Trophoblast cell (in vitro differentiated cells and primary cell): ENCODE measurements at regions not wholly inside any gene's neighbourhood (a gene's known extent, or its start where the extent isn't known, plus 50 kb on each side); places are given as distances from the start of the nearest gene placed in this dataset.

Experiments
- DNase-seq, 2 donors: peaks; one replicate each; pipeline ENCODE4 v3.0.0-alpha.2; 2016
- H2AFZ ChIP-seq: 2 replicates; pipeline ENCODE4 v1.6.1; 2013; ENCODE audit warnings: low read length, moderate library complexity, mild to moderate bottlenecking; ENCODE audit not compliant: insufficient read depth, poor library complexity
- H2AK5ac ChIP-seq: 2 replicates; pipeline ENCODE4 v1.6.1; 2013; ENCODE audit warnings: mild to moderate bottlenecking, low read length
- H2BK120ac ChIP-seq: 2 replicates; pipeline ENCODE4 v1.6.1; 2013; ENCODE audit warnings: low read length, mild to moderate bottlenecking, moderate library complexity; ENCODE audit not compliant: insufficient read depth, poor library complexity
- H2BK12ac ChIP-seq: 2 replicates; pipeline ENCODE4 v1.6.1; 2013; ENCODE audit warnings: mild to moderate bottlenecking, low read length, moderate library complexity
- H2BK5ac ChIP-seq: 2 replicates; pipeline ENCODE4 v1.6.1; 2013; ENCODE audit warnings: low read length, low read depth, moderate library complexity, mild to moderate bottlenecking; ENCODE audit not compliant: poor library complexity
- H3K14ac ChIP-seq: 2 replicates; pipeline ENCODE4 v1.6.1; 2013; ENCODE audit warnings: mild to moderate bottlenecking, low read length
- H3K18ac ChIP-seq: 2 replicates; pipeline ENCODE4 v1.6.1; 2013; ENCODE audit warnings: mild to moderate bottlenecking, low read length
- H3K23ac ChIP-seq: 2 replicates; pipeline ENCODE4 v1.6.1; 2013; ENCODE audit warnings: low read length
- H3K27ac ChIP-seq: 2 replicates; pipeline ENCODE4 v1.5.1; 2013; ENCODE audit warnings: low read depth, mild to moderate bottlenecking, inconsistent platforms, low read length, moderate library complexity
- H3K27me3 ChIP-seq: 2 replicates; pipeline ENCODE4 v1.6.1; 2013; ENCODE audit warnings: inconsistent platforms, mild to moderate bottlenecking, low read length, moderate library complexity; ENCODE audit not compliant: insufficient read depth
- H3K36me3 ChIP-seq, 2 experiments: 1 replicate in 1 of 2; 2 replicates in 1 of 2; pipeline ENCODE4 v1.6.1; 2013; ENCODE audit warnings: low read length in 2 of 2, mild to moderate bottlenecking in 2 of 2, moderate library complexity in 1 of 2; ENCODE audit not compliant: insufficient read depth in 2 of 2, control insufficient read depth in 1 of 2
- H3K4ac ChIP-seq: 2 replicates; pipeline ENCODE4 v1.6.1; 2013; ENCODE audit warnings: low read depth, mild to moderate bottlenecking, low read length, moderate library complexity
- H3K4me1 ChIP-seq, 2 experiments: 1 replicate in 1 of 2; 2 replicates in 1 of 2; pipeline ENCODE4 v1.6.1; 2013; ENCODE audit warnings: low read length in 2 of 2, mild to moderate bottlenecking in 2 of 2, moderate library complexity in 1 of 2; ENCODE audit not compliant: insufficient read depth in 2 of 2, control insufficient read depth in 1 of 2
- H3K4me2 ChIP-seq: 2 replicates; pipeline ENCODE4 v1.6.1; 2013; ENCODE audit warnings: inconsistent platforms, mild to moderate bottlenecking, low read length, moderate library complexity
- H3K4me3 ChIP-seq: 2 replicates; pipeline ENCODE4 v1.5.1; 2013; ENCODE audit warnings: mild to moderate bottlenecking, low read depth, low read length, inconsistent platforms
- H3K79me1 ChIP-seq: one replicate; pipeline ENCODE4 v1.6.1; 2013; ENCODE audit warnings: low read length
- H3K79me2 ChIP-seq: 2 replicates; pipeline ENCODE4 v1.6.1; 2013; ENCODE audit warnings: low read length, mild to moderate bottlenecking; ENCODE audit not compliant: control insufficient read depth, insufficient read depth, poor library complexity
- H3K9ac ChIP-seq: 2 replicates; pipeline ENCODE4 v1.6.1; 2013; ENCODE audit warnings: mild to moderate bottlenecking, low read length
- H3K9me3 ChIP-seq: 2 replicates; pipeline ENCODE4 v1.6.1; 2013; ENCODE audit warnings: low read depth, mild to moderate bottlenecking, control low read depth, inconsistent platforms, low read length; ENCODE audit not compliant: insufficient read depth
- H4K12ac ChIP-seq: 2 replicates; pipeline ENCODE4 v1.6.1; 2013; ENCODE audit warnings: low read depth, mild to moderate bottlenecking, low read length, moderate library complexity
- H4K8ac ChIP-seq: 2 replicates; pipeline ENCODE4 v1.6.1; 2013; ENCODE audit warnings: low read depth, mild to moderate bottlenecking, low read length, moderate library complexity
- H4K91ac ChIP-seq: one replicate; pipeline ENCODE4 v1.6.1; 2013; ENCODE audit warnings: low read depth, mild to moderate bottlenecking, low read length, moderate library complexity
- WGBS: extraction: QIAGEN DNeasy Blood & Tissue Kit; methylation state at CpG from one replicate; pipeline ENCODE4 v1.1.7; 2013; ENCODE audit warnings: missing lambda C conversion rate; ENCODE audit not compliant: insufficient read length, insufficient coverage; ENCODE audit errors: extremely low coverage; 5-methylcytosine and 5-hydroxymethylcytosine counted together

GRCh38 chr10:4485636-4486035 is 340.4 kb upstream of the AKR1E2 start:
- no peak overlapping the region for H3K27ac ChIP-seq
- no peak overlapping the region for H3K4me2 ChIP-seq
- WGBS = no CpG with 5 or more reads among the region's 3 CpGs
- no peak overlapping the region for H3K4me3 ChIP-seq
- H3K4ac ChIP-seq = no peak overlapping the region
- no peak overlapping the region for H4K8ac ChIP-seq
- no peak overlapping the region for H2AK5ac ChIP-seq
- H3K36me3 ChIP-seq = no peaks in the 10 kb centered on the region
- H2BK5ac ChIP-seq = no peak overlapping the region
- no peak for DNase-seq
- H3K9me3 ChIP-seq = no peaks in the 10 kb centered on the region
- H3K9ac ChIP-seq = no peak overlapping the region
- no peak overlapping the region for H3K23ac ChIP-seq
- H3K14ac ChIP-seq = no peak overlapping the region
- no peak overlapping the region for H4K91ac ChIP-seq
- H3K18ac ChIP-seq = no peak overlapping the region
- H3K4me1 ChIP-seq = no peaks in the 10 kb centered on the region
- H4K12ac ChIP-seq = no peak overlapping the region
- H2AFZ ChIP-seq = no peak overlapping the region
- no peaks in the 10 kb centered on the region for H3K27me3 ChIP-seq
- no peaks in the 10 kb centered on the region for H3K79me1 ChIP-seq
- H3K79me2 ChIP-seq = no peaks in the 10 kb centered on the region
- no peak overlapping the region for H2BK12ac ChIP-seq
- no peak overlapping the region for H2BK120ac ChIP-seq

DNA sequence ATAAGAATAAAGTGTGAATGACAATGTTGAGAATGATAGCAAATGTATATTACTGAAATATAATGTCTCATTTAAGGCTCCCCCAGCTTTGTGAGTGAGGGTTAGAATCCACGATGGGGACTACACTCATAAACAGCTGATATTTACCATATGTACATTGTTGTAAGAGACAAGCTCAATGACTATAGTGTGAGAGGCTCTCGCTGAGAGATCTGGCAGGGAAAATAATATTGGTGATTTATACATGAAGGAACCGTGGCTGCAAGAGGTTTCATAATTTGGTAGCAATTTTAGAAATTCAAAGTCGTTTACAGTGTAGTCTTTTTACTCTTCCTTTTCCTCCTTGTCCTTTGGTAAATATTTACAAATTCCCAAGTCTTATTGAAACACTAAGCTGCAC is 342.2 kb upstream of the AKR1E2 start:
- no peak for DNase-seq
- no peak overlapping the region for H2BK12ac ChIP-seq
- no peak overlapping the region for H3K4ac ChIP-seq
- no peak overlapping the region for H4K12ac ChIP-seq
- H3K18ac ChIP-seq = no peak overlapping the region
- no peaks in the 10 kb centered on the region for H3K79me1 ChIP-seq
- no peaks in the 10 kb centered on the region for H3K4me1 ChIP-seq
- H3K9ac ChIP-seq = no peak overlapping the region
- no peak overlapping the region for H4K91ac ChIP-seq
- H3K79me2 ChIP-seq = no peaks in the 10 kb centered on the region
- no CpG with 5 or more reads among the region's 4 CpGs for WGBS
- H3K4me3 ChIP-seq = no peak overlapping the region
- H3K14ac ChIP-seq = no peak overlapping the region
- H4K8ac ChIP-seq = no peak overlapping the region
- no peaks in the 10 kb centered on the region for H3K27me3 ChIP-seq
- no peaks in the 10 kb centered on the region for H3K9me3 ChIP-seq
- no peak overlapping the region for H3K23ac ChIP-seq
- H2BK5ac ChIP-seq = no peak overlapping the region
- H2BK120ac ChIP-seq = no peak overlapping the region
- no peak overlapping the region for H2AFZ ChIP-seq
- no peak overlapping the region for H3K4me2 ChIP-seq
- no peak overlapping the region for H2AK5ac ChIP-seq
- no peaks in the 10 kb centered on the region for H3K36me3 ChIP-seq
- no peak overlapping the region for H3K27ac ChIP-seq

- Histone ChIP-seq H3K79me2 (no peaks in the 10 kb centered on the region), H3K14ac (no peak overlapping the region), H3K4ac (no peak overlapping the region), H2BK12ac (no peak overlapping the region), H4K8ac (no peak overlapping the region), H3K36me3 (no peaks in the 10 kb centered on the region), H3K4me2 (no peak overlapping the region), H3K27ac (no peak overlapping the region), H2BK120ac (no peak overlapping the region), H3K9me3 (no peaks in the 10 kb centered on the region), H3K27me3 (no peaks in the 10 kb centered on the region), H2BK5ac (no peak overlapping the region), H4K12ac (no peak overlapping the region), H4K91ac (no peak overlapping the region), H2AK5ac (no peak overlapping the region), H3K4me1 (peaks cover 0 to 1% of the 10 kb centered on the region in 2 experiments), H3K18ac (no peak overlapping the region), H3K9ac (no peak overlapping the region), H3K23ac (no peak overlapping the region), H3K4me3 (no peak overlapping the region), H2AFZ (no peak overlapping the region), H3K79me1 (no peaks in the 10 kb centered on the region)
- DNase-seq = no peak
These were observed 343.3 kb upstream of the AKR1E2 start for GRCh38 chr10:4482659-4483058.

- Histone ChIP-seq H2AFZ (no peak overlapping the region), H3K14ac (no peak overlapping the region), H3K9me3 (no peaks in the 10 kb centered on the region), H4K12ac (no peak overlapping the region), H3K4ac (no peak overlapping the region), H3K18ac (no peak overlapping the region), H2BK5ac (no peak overlapping the region), H2AK5ac (no peak overlapping the region), H4K91ac (no peak overlapping the region), H3K4me3 (no peak overlapping the region), H4K8ac (no peak overlapping the region), H3K36me3 (no peaks in the 10 kb centered on the region), H3K27ac (no peak overlapping the region), H3K27me3 (no peaks in the 10 kb centered on the region), H2BK12ac (no peak overlapping the region), H3K79me1 (peaks cover 2% of the 10 kb centered on the region), H3K23ac (no peak overlapping the region), H2BK120ac (no peak overlapping the region), H3K9ac (no peak overlapping the region), H3K4me2 (no peak overlapping the region), H3K79me2 (no peaks in the 10 kb centered on the region), H3K4me1 (peaks cover 0 to 4% of the 10 kb centered on the region in 2 experiments)
- DNase-seq = no peak
These were observed 344.8 kb upstream of the AKR1E2 start for GRCh38 chr10:4481192-4481591.

DNA sequence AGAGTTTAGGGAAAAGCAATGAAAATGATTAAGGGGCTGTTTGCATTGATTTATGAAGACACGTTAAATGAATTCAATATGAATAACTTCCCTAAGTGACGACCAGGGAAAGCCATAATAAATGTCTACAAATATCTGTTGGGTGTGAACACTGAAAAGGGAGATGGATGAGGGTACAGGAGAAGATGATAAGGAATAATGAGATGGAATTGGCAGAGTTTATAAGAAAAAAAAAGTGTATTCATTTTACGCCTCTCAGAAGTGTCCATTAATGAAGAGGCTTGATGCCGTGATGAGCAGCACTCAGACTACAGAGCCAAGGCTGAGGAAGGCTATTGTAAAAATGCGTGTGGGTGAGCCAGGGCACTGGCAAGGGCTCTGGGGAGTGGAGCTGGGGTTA is 346.7 kb upstream of the AKR1E2 start:
- Histone ChIP-seq H3K9me3 (peaks cover 1% of the 10 kb centered on the region), H3K23ac (no peak overlapping the region), H2BK12ac (no peak overlapping the region), H3K14ac (no peak overlapping the region), H2BK5ac (no peak overlapping the region), H3K36me3 (no peaks in the 10 kb centered on the region), H4K91ac (no peak overlapping the region), H3K79me1 (peaks cover 14% of the 10 kb centered on the region), H3K27me3 (no peaks in the 10 kb centered on the region), H3K9ac (no peak overlapping the region), H4K12ac (no peak overlapping the region), H3K4me1 (peaks cover 12 to 19% of the 10 kb centered on the region in 2 experiments), H3K27ac (no peak overlapping the region), H3K4me3 (no peak overlapping the region), H3K4ac (no peak overlapping the region), H4K8ac (no peak overlapping the region), H3K4me2 (no peak overlapping the region), H3K18ac (no peak overlapping the region), H2AK5ac (no peak overlapping the region), H2BK120ac (no peak overlapping the region), H2AFZ (no peak overlapping the region), H3K79me2 (no peaks in the 10 kb centered on the region)
- DNase-seq = no peak
- no CpG with 5 or more reads among the region's 5 CpGs for WGBS
